CD14-positive monocyte (primary cell): ENCODE measurements at regions not wholly inside any gene's neighbourhood (a gene's known extent, or its start where the extent isn't known, plus 50 kb on each side); places are given as distances from the start of the nearest gene placed in this dataset.

Experiments
- DNase-seq, 3 donors: peaks; one replicate each; pipeline ENCODE4 v3.0.0-alpha.2; 2011 to 2022
- H2AFZ ChIP-seq: 2 replicates; pipeline ENCODE4 v1.6.0; 2012; ENCODE audit warnings: mild to moderate bottlenecking, low read depth, low read length, inconsistent platforms; ENCODE audit not compliant: insufficient read depth, poor library complexity, severe bottlenecking
- H3K27ac ChIP-seq, 2 donors: 1 replicate in 1 of 2; 2 replicates in 1 of 2; pipeline ENCODE4 v1.5.1; 2012 to 2013; ENCODE audit warnings: low read length in 2 of 2, control low read depth in 1 of 2, inconsistent platforms in 1 of 2, low read depth in 1 of 2, mild to moderate bottlenecking in 1 of 2
- H3K27me3 ChIP-seq, 2 donors: one replicate each; pipeline versions ENCODE4 v1.6.0 to v1.6.1; 2011 to 2013; ENCODE audit warnings: low read length in 2 of 2; ENCODE audit not compliant: control insufficient read depth in 2 of 2, insufficient read depth in 2 of 2
- H3K36me3 ChIP-seq, 2 donors: replicated peaks in 1 of 2; 1 replicate in 1 of 2; 2 replicates in 1 of 2; pipeline versions ENCODE4 v1.5.1 to v1.6.1; 2012 to 2013; ENCODE audit warnings: low read length in 2 of 2, control low read depth in 1 of 2, inconsistent platforms in 1 of 2, mild to moderate bottlenecking in 1 of 2; ENCODE audit not compliant: insufficient read depth in 2 of 2, control insufficient read depth in 1 of 2
- H3K4me1 ChIP-seq, 2 donors: 1 replicate in 1 of 2; 2 replicates in 1 of 2; pipeline versions ENCODE4 v1.5.1 to v1.6.1; 2012 to 2013; ENCODE audit warnings: low read length in 2 of 2, control low read depth in 1 of 2, inconsistent platforms in 1 of 2, mild to moderate bottlenecking in 1 of 2, moderate library complexity in 1 of 2; ENCODE audit not compliant: insufficient read depth in 2 of 2, control insufficient read depth in 1 of 2
- H3K4me2 ChIP-seq: replicated peaks from 2 replicates; pipeline ENCODE3; 2012; ENCODE audit warnings: low read length, moderate library complexity, mild to moderate bottlenecking; ENCODE audit not compliant: poor library complexity, severe bottlenecking; ENCODE audit errors: extremely low read depth
- H3K4me3 ChIP-seq, 3 experiments: fragments of 200-600 bp in 1 of 3; sonication (generic) in 1 of 3; replicated peaks in 1 of 3; 1 replicate in 2 of 3; 2 replicates in 1 of 3; pipeline ENCODE4 v1.5.1; 2011 to 2013; ENCODE audit warnings: low read length in 3 of 3, mild to moderate bottlenecking in 3 of 3, control low read depth in 2 of 3, low read depth in 2 of 3, inconsistent platforms in 1 of 3, moderate library complexity in 1 of 3
- H3K79me2 ChIP-seq: 2 replicates; pipeline ENCODE4 v1.6.0; 2012; ENCODE audit warnings: mild to moderate bottlenecking, control low read depth, inconsistent platforms, low read length, moderate library complexity; ENCODE audit not compliant: insufficient read depth
- H3K9ac ChIP-seq: 2 replicates; pipeline ENCODE4 v1.6.0; 2017; ENCODE audit warnings: low read length, mild to moderate bottlenecking; ENCODE audit not compliant: insufficient read depth, poor library complexity, severe bottlenecking
- H3K9me3 ChIP-seq, 2 donors: replicated peaks in 1 of 2; 1 replicate in 1 of 2; 2 replicates in 1 of 2; pipeline versions ENCODE4 v1.5.1 to v1.6.1; 2012 to 2013; ENCODE audit warnings: low read length in 2 of 2, control low read depth in 1 of 2; ENCODE audit not compliant: control insufficient read depth in 1 of 2, insufficient read depth in 1 of 2
- H4K20me1 ChIP-seq: 2 replicates; pipeline ENCODE4 v1.6.0; 2012; ENCODE audit warnings: mild to moderate bottlenecking, low read length, control low read depth, moderate library complexity; ENCODE audit not compliant: insufficient read depth
- H3K27ac Mint-ChIP-seq, 7 donors: one replicate each; pipeline ENCODE4 v1.8.0; 2020; ENCODE audit warnings: mild to moderate bottlenecking in 7 of 7, mixed read lengths in 7 of 7, moderate library complexity in 6 of 7, inconsistent platforms in 2 of 7
- H3K27me3 Mint-ChIP-seq, 3 donors: one replicate each; pipeline ENCODE4 v1.8.0; 2021 to 2022; ENCODE audit warnings: low read depth in 3 of 3, mild to moderate bottlenecking in 3 of 3, mixed read lengths in 3 of 3, moderate library complexity in 3 of 3, inconsistent platforms in 1 of 3
- H3K36me3 Mint-ChIP-seq, 2 donors: one replicate each; pipeline ENCODE4 v1.8.0; 2020; ENCODE audit warnings: mixed read lengths in 2 of 2, inconsistent platforms in 1 of 2, mild to moderate bottlenecking in 1 of 2
- H3K4me1 Mint-ChIP-seq: one replicate; pipeline ENCODE4 v1.8.0; 2020; ENCODE audit warnings: mild to moderate bottlenecking, mixed read lengths
- H3K4me3 Mint-ChIP-seq, 2 donors: one replicate each; pipeline ENCODE4 v1.8.0; 2020; ENCODE audit warnings: mild to moderate bottlenecking in 2 of 2, mixed read lengths in 2 of 2, moderate library complexity in 1 of 2
- H3K9me3 Mint-ChIP-seq, 7 donors: one replicate each; pipeline ENCODE4 v1.8.0; 2020 to 2022; ENCODE audit warnings: mixed read lengths in 7 of 7, mild to moderate bottlenecking in 6 of 7, moderate library complexity in 6 of 7, inconsistent platforms in 2 of 7
- WGBS: methylation state at CpG from one replicate; pipeline ENCODE4 v1.1.5; 2013; ENCODE audit warnings: missing lambda C conversion rate; ENCODE audit not compliant: insufficient coverage; 5-methylcytosine and 5-hydroxymethylcytosine counted together
- intact Hi-C, 2 donors: fragments of 100-400 bp; cut with micrococcal nuclease; formaldehyde crosslinking; loops; one replicate each; pipeline versions ENCODE4 v1.15.0 to v1.15.1; 2023
- TF ChIP-seq, protein P1 (sequence below): fragments of 200-600 bp; IDR thresholded peaks from one replicate; pipeline ENCODE4 v1.8.0; 2022; ENCODE audit warnings: antibody characterized with exemption, mild to moderate bottlenecking

DNA sequence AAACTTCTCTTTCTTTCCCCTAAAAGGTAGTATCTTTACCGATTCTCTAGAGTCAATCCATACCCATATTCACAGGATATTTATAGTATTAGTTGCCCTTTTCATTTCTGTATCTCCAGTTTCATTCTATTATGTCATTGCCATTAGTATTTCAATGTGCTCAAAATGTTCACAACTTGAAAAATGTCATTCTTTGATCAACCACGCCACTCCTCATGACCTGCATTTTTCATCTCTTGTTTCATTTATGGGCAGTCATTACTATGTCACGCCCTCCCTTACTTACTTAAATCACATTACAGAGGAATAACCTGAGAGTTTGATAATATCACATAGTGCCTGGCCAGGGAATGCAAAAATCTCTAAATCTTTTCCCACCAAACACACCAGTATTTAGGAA lies 427.3 kb upstream of the GJE1 start:
- Histone ChIP-seq H3K4me3 (no peak overlapping the region), H3K4me2 (no peak overlapping the region), H3K4me1 (no peaks in the 10 kb centered on the region), H4K20me1 (no peaks in the 10 kb centered on the region), H3K27me3 (no peaks in the 10 kb centered on the region), H3K9me3 (peaks cover 0 to 7% of the 10 kb centered on the region in 2 donors), H3K9ac (no peak overlapping the region), H2AFZ (no peak overlapping the region), H3K36me3 (no peaks in the 10 kb centered on the region), H3K79me2 (no peaks in the 10 kb centered on the region), H3K27ac (no peak overlapping the region)
- 89% methylated on average over 2 of the region's 3 CpGs for whole genome bisulfite sequencing
- no peak overlapping the region for H3K4me3 Mint-ChIP-seq
- no peak for DNase-seq
- TF ChIP-seq, protein P1, sequence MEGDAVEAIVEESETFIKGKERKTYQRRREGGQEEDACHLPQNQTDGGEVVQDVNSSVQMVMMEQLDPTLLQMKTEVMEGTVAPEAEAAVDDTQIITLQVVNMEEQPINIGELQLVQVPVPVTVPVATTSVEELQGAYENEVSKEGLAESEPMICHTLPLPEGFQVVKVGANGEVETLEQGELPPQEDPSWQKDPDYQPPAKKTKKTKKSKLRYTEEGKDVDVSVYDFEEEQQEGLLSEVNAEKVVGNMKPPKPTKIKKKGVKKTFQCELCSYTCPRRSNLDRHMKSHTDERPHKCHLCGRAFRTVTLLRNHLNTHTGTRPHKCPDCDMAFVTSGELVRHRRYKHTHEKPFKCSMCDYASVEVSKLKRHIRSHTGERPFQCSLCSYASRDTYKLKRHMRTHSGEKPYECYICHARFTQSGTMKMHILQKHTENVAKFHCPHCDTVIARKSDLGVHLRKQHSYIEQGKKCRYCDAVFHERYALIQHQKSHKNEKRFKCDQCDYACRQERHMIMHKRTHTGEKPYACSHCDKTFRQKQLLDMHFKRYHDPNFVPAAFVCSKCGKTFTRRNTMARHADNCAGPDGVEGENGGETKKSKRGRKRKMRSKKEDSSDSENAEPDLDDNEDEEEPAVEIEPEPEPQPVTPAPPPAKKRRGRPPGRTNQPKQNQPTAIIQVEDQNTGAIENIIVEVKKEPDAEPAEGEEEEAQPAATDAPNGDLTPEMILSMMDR: no peak
- H3K4me1 Mint-ChIP-seq: no peaks in the 10 kb centered on the region
- intact Hi-C loops: no loop called here
- H3K27me3 Mint-ChIP-seq: no peaks in the 10 kb centered on the region
- H3K9me3 Mint-ChIP-seq: peaks cover 0 to 3% (median 0%) of the 10 kb centered on the region in 7 donors
- peak overlapping the region in 1 of 7 donors; percentile 13 for H3K27ac Mint-ChIP-seq
- H3K36me3 Mint-ChIP-seq: no peaks in the 10 kb centered on the region

DNA sequence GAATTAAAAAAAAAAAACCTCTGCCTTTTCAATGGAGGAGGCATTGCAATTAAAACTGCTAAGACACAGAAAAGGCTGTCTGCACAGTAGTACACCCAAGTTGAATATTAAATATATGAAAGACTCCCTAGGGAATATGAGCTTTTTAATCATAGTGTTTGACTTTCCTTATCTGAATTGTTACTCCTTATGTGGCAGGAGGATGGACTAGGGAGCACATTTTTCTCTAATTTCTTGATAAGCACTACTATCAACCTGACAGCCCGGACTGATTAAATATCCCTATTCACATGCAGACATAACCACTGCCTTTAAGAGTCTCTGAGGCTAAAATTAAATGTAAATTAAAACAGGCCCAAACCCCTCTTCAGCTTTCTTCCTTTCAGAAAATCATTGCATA lies 428.6 kb upstream of the GJE1 start:
- TF ChIP-seq, protein P1: no peak
- Mint-ChIP-seq H3K36me3 (no peaks in the 10 kb centered on the region), H3K27ac (no peak overlapping the region), H3K4me3 (no peak overlapping the region), H3K27me3 (no peaks in the 10 kb centered on the region), H3K4me1 (no peaks in the 10 kb centered on the region), H3K9me3 (peaks cover 0 to 3% (median 0%) of the 10 kb centered on the region in 7 donors)
- H3K4me2 ChIP-seq: no peak overlapping the region
- no peak overlapping the region for H3K27ac ChIP-seq
- H3K79me2 ChIP-seq: no peaks in the 10 kb centered on the region
- no peaks in the 10 kb centered on the region for H4K20me1 ChIP-seq
- intact Hi-C loops: no loop called here
- DNase-seq: no peak
- no peak overlapping the region for H3K4me3 ChIP-seq
- H3K9me3 ChIP-seq: peaks cover 2 to 7% of the 10 kb centered on the region in 2 donors
- no peaks in the 10 kb centered on the region for H3K36me3 ChIP-seq
- H2AFZ ChIP-seq: no peak overlapping the region
- H3K9ac ChIP-seq: no peak overlapping the region
- no peaks in the 10 kb centered on the region for H3K27me3 ChIP-seq
- no peaks in the 10 kb centered on the region for H3K4me1 ChIP-seq
- no CpG with 5 or more reads among the region's 1 CpG for WGBS
